HG03432 (cell line): ENCODE measurements at regions not wholly inside any gene's neighbourhood (a gene's known extent, or its start where the extent isn't known, plus 50 kb on each side); places are given as distances from the start of the nearest gene placed in this dataset.
"Not testable (repeated sequence)": the region's sequence is repeated elsewhere in the genome, so short reads cannot be mapped to it uniquely, and the experiment has no call there.

Experiments used
- ATAC-seq: cut with Tn5 transposase; IDR thresholded peaks from one replicate; pipeline ENCODE4 v1.9.1; 2021; ENCODE audit warnings: mild to moderate bottlenecking, moderate library complexity; ENCODE audit not compliant: unreplicated experiment

DNA sequence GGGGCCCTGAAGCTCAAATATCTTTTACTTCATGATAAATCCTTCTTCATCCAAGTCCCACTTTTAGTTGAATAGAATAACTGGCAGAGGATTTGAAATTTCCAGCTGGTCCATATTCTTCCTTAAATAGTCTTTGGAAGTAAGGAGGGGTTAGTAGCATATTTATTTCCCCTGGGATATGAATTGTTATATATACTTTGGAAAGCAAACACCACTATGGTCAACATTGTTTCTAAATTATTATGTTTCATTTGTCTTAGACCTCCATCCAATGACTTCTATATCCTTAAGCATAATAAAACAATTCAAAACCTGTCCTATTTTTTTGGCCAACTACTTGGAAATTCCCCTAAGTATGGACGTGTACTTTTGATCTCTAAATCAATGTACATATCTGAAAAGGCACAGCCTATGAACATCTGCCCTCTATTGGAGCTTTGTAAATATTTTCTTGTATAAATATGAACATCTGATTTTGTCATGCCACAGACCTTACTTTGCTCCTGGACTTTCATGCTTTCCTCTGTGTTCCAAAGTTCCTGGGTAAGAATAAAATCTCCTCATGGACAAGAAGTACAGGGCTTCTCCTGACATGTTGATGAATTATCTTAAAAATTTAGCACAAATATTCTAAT is 1212.0 kb downstream of the GALC start:
- no peak for ATAC-seq

DNA sequence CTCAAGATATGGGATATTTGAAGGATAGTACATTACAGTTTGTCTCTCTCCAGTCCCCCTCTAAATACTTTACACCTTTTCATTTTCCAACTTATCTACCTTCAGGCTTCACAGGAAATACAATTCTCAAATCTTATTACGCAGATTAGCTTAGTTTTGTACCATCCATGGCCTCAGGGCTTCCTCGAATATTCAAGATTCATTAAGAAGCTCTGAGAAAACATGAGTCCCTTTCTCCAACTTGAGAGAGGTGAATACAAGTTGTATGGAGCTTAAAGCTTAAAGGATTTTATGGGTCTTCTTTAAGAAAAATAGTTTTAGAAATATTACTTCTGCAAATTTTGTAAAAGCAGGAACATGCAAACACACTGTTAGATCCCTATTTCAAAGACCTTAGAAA is 1212.5 kb downstream of the GALC start:
- ATAC-seq, result no peak

DNA sequence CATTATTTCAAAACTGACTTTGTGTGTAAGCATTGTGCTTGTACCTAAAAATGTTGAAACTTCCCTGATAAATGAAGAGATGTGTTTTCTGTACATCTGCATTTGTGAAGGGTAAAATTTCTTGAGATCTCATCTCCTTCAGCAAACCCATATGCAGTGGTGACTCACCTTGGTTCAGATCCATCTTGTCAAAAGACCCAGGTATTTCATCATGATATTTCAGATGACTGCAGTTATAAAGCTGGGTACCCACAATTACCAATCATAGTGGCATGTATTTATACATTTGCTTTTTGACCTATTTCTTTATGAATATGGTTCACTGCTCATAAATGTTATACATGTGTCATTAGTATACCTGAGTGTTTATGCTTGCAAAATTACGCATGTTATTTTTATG is 1213.6 kb downstream of the GALC start:
- ATAC-seq, result no peak

DNA sequence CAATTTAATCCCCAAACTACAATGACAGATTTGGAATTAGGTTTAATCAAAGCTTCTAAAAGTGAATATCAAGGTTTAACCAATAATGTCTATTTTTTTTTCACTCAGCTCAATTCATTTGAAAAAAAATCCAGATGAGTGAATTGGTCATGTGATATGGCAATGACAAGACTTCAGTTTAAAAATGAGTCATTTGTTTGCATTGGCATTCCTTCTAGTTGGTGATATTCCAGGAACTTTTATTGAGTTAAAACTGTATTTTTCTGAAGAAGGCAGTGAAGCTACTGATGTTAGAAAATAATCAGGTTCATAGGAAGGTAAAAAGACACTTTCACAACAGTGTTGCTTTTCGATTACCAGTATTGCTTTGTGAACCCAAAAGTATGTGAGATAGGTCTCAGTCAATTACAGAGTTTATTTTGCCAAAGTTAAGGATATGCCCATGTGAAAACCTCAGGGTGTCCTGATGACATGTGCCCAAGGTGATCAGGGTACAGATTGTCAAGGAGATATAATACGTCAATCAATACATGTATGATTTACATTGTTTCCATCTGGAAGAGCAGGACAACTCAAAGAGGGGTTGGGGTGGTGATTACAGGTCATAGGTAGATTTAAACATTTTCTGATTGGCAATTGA is 1214.9 kb downstream of the GALC start:
- ATAC-seq, result no peak

DNA sequence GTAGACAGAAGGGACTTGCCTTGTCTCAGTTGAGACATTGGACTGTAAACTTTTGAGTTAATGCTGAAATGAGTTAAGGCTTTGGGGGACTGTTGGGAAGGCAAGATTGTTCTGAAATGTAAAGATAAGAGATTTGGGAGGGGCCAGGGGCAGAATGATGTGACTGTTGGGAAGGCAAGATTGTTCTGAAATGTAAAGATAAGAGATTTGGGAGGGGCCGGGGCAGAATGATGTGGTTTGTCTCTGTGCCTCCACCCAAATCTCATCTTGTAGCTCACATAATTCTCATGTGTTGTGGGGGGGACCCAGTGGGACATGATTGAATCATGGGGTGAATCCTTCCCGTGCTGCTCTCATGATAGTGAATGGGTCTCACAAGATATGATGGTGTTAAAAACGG is 1217.1 kb downstream of the GALC start:
- not testable (repeated sequence) for ATAC-seq

DNA sequence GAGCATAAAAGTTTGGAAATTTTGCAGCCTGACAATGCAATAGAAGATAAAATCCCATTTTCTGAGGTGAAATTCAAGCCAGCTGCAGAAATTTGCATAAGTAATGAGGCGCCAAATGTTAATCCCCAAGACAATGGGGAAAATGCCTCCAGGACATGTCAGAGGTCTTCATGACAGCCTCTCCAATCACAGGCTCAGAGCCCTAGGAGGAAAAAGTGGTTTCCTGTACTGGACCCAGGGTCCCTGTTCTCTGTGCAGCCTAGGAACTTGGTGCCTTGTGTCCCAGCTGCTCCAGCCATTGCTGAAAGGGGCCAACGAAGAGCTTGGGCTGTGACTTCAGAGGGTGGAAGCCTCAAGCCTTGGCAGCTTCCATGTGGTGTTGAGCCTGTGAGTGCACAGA is 1218.1 kb downstream of the GALC start:
- no peak for ATAC-seq

DNA sequence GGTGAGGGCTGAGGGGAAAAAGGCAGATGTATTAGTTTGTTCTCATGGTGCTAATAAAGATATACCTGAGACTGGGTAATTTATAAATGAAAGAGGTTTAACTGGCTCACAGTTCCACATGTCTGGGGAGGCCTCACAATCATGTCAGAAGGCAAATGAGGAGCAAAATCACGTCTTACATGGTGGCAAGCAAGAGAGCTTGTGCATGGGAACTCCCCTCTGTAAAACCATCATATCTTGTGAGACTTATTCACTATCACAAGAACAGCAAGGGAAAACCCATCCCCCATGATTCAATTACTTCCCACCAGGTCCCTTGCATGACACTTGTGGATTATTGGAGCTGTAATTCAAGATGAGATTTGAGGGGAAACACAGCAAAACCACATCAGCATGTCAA is 1220.9 kb downstream of the GALC start:
- ATAC-seq, result no peak

DNA sequence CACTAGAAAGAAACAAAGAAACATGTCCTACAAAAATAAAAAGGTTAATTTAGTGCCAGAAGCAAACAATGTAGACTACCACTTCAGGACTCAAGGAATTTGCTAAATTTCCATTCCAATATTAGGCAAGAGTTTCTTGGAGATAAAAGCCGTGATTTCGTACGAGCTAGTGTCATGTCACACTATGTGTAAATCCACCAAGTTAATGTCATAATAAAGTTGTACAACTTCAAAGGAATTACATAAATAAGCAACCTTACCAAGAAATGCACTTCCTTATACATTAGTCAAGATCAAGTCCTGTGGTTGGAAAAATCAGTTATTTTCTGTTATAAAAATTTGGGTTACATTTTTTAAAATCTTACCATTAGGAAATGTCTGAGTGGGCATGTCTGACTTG is 1222.8 kb downstream of the GALC start:
- no peak for ATAC-seq

DNA sequence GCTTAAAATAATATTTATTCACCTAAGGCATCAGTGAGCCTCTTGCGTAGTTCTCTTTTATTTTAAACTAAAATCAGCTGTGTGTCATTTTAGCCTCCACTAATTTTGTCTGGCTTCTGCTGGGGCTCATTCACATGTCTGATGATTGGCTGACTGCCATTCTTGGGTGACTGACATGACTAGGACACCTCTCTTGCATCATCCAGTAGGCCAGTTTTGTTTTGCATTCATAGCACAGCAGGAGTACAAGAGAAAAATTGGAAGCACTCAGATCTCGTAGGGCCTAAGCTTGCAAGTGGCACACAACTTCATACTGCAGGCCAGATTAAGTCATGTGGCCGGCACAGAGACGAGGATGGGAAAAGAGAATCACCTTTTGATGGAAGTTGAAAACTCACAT is 1226.5 kb downstream of the GALC start:
- ATAC-seq, result no peak

DNA sequence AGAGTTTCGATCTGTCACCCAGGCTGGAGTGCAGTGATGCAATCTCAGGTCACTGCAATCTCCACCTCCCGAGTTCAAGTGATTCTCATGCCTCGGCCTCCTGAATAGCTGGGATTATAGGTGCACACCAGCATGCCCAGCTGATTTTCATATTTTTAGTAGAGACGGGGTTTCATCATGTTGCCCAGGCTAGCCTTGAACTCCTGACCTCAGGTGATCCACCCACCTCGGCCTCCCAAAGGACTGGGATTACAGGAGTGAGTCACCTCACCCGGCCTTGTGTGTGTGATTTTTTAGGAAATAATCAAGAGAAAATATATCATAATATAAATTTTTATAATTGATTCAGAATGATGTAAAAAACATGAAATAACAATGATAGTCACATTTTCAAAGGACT is 1231.4 kb downstream of the GALC start:
- no peak for ATAC-seq

DNA sequence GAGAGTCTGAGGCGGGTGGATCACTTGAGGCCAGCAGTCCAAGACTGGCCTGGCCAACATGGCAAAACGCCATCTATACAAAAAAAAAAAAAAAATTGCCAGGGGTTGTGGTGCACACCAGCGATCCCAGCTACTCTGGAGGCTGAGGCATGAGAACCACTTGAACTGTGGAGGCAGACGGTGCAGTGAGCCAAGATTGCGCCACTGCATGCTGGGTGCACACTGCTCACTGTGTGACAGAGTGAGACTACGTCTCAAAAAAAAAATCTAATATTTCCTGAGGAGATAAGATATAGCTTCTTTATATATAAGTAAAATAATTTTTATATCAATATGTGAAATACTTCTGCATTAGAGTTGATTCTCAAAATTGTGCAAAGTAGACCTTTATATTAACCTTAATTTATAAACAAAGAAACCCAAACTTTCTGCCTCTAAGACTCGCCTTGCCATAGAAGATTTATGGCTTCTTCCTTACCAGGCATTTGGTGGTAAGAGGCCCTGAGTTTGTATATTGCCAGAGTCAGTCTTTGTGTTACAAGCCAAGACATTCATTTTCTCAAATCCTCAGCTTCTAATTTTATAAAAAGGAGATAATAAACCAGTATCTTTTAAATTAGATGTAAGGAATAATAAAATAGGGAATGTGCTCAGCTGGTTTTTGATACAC is 1226.7 kb downstream of the FLRT2 start:
- no peak for ATAC-seq

DNA sequence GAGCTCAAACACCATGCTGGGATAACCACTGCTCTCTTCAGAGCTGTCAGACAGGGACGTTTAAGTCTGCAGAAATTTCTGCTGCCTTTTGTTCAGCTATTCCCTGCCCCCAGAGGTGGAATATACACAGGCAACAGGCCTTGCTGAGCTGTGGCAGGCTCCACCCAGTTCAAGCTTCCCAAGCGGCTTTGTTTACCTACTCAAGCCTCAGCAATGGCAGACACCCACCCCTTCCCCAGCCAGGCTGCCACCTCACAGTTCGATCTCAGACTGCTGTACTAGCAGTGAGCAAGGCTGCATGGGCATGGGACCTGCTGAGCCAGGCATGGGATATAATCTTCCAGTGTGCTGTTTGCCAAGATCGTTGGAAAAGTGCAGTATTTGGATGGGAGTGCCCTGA is 1220.5 kb downstream of the FLRT2 start:
- not testable (repeated sequence) for ATAC-seq

DNA sequence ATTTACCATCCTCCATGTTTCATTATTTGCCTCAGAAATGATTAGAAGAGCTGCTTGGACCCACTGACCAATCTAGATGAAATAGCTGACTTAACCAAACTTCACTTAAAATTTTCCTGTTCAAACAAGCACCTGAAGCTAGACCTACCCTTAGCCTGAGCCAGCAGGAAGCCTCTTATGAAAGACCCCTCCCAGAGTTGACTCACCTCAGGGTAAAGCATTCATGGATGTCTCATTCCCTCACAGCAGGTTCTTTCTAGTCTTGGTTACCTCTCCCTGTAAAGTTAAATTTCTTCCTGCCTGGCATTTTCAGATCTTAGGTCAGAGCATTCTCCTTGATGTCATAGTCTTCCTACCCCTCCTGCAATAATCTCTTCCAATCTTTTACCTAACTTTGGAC is 1209.8 kb downstream of the FLRT2 start:
- no peak for ATAC-seq

DNA sequence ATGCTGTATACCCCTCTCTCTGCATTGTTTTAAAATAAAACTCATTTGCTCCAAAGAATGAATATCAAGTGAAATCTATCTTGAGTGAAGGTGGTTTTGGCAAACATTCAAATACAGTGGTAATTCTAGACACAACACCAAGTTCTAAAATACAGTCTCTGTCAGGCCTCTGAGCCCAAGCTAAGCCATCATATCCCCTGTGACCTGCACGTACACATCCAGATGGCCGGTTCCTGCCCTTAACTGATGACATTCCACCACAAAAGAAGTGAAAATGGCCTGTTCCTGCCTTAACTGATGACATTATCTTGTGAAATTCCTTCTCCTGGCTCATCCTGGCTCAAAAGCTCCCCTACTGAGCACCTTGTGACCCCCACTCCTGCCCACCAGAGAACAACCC is 1201.5 kb downstream of the FLRT2 start:
- ATAC-seq, result not testable (repeated sequence)

DNA sequence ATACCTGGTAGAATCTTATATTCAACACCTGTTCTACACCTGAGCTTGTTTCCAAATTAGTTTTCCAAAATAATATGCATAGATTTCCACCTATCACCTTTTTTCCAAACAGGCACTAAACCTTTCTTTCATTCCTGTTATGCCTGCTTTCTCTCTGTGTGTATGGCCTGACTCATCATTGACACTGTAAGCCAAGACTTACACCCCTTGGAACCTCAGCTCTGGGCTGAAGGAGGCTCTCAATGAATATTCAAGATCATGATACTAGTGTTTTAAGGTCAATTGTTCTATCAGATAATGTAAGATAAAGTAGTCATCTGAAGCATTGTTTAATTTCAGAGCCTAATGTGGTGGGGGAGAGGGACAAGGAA is 1193.3 kb downstream of the FLRT2 start:
- no peak for ATAC-seq

DNA sequence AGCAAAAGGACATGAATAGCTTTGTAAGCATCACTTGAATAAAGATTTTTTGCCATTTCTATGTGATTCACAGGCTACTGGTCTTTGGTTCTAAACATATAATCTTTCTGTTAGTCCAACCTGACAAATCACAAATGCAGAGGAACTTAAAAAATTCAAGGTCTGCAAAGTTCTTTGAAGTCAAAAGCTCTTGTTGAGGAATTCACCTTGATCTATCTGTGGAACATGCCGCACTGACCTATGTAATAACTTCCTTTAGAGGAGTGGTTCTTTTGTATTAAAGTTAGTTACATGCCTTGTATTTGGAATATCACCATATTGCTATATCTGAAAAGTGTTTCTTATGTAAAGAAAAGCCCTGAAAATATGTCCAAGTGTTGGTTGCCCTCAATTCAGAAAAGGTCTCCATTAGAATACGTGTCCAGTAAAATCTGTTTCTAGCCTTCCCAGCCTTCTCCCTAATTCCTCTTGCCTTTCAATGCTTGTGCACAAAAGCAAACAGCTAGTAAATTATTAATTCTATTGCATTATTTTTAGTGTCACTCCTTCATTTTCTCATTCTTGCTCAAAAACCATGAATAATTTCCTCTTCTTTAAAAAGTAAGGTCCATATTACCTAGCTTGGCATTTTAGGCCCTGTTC is 1192.8 kb downstream of the FLRT2 start:
- no peak for ATAC-seq

DNA sequence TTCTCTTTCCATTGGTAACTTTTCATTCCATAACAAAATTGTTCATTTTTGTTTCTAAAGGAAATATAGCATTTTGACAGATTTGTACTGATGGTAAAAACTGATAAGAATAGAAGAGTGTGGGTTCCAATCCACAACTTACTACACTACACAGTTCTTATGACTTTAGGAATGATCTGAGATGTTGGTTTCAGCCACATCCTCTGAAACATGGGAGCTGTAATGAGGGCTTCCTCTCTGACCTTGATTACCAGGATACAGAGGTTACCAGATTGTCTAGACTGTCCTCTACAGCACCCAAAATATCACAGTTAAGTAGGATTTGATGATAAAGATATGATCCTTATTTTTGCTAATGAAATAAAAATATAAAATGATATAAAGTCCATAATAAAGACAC is 1184.6 kb downstream of the FLRT2 start:
- no peak for ATAC-seq

DNA sequence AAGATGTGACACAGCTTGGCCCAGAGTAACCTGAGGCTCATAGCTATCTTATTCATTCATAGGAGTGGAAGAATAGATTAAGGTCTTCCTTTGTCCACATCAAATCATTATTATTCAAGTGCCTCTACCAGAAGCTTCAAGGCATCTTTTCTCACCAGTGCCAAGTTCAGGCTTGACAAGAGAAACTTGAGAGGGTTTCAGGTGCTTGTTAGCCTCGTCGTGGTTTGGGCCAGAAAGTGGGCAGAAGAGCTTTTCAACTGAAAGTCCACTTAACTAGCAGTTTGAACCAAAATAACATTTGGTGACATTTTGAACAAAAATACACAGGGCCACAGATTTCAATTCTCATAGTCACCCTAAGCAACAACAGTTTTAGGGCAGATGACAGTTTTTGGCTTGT is 1184.2 kb downstream of the FLRT2 start:
- ATAC-seq, result no peak

DNA sequence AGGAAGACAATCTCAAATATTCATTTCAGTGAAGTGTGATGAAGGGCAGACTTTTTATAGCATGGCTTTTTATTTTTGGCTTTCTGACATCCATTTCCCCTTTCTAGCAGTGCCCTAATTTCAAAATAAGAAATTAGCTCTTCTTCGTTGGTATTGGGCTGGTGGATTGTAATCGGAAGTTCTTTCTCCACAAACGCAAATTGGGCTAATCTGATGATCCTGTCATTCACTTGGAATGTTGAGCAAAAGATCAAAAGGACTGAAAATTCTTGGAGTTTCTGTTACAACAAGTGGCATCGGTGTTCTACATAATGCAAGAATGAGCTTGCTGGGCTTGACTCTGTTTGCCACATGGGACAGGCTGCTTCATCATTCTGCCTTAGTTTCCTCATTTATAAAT is 1182.8 kb downstream of the FLRT2 start:
- ATAC-seq, result no peak

DNA sequence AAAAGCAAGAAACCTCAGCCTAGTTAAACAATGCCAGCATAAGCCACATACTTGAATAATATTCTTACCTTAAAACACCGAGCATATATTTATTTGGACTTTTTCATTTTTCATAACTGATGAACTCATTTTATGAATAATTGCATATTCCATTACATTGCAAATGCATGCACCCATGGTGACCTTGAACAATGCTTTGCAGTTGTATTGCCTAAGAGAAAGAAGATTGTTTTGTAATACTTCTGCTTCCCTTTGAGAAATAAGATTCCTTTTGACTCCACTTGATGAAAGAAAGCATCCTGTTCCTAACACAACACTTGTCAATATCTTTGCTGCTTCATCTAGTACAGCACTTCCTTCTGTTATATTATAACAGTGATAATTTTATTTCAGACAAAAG is 1182.2 kb downstream of the FLRT2 start:
- ATAC-seq, result no peak

DNA sequence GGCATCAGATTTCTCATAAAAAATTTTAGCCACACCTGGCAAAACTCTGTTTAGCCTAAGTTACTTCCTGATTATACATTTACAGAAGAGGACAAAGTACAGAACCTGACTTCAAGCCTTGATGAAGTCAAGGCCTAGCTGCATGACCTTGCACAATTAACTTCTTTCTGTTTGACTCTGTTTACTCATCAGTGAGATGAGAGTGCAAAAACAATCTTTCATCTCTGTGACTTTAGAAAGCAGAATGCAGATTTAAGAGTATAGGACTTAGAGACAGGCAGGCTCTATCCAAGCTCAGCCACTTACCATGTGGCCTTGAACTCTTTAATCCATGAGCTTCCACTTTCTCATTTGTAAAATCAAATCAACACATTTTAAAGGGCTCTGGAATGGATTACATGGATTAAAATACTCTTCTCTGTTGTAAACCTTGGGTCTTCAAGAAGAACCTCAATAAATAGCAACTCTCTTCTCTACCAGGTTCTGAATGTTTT is 1178.9 kb downstream of the FLRT2 start:
- ATAC-seq, result no peak

DNA sequence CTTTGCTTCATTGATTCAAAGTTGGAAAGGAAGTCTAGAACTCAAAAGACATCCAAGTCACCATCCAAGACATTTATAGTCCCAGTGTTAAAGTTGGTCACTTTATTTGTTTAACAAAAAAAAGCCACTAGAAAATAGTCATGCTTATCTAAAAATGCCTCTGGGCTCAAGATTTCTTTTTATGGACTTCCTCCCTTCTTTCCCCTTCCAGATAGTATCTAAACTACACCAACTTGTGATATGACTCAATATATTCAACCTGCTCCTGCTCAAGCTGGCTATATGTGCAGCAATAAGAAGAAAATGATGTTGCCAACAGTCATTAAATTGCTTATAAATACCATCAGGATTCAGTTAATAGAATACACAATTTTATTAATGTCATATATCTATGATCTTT is 1177.1 kb downstream of the FLRT2 start:
- ATAC-seq, result peak; percentile 26
